GM18502 (cell line): ENCODE measurements at regions not wholly inside any gene's neighbourhood (a gene's known extent, or its start where the extent isn't known, plus 50 kb on each side); places are given as distances from the start of the nearest gene placed in this dataset.

Source experiments
- ATAC-seq: cut with Tn5 transposase; IDR thresholded peaks from one replicate; pipeline ENCODE4 v1.9.1; 2021; ENCODE audit warnings: mild to moderate bottlenecking; ENCODE audit not compliant: unreplicated experiment, poor library complexity

- no peak for ATAC-seq
Measured at GRCh38 chrX:78496483-78496882, 162.6 kb downstream of the RTL3 start.

DNA sequence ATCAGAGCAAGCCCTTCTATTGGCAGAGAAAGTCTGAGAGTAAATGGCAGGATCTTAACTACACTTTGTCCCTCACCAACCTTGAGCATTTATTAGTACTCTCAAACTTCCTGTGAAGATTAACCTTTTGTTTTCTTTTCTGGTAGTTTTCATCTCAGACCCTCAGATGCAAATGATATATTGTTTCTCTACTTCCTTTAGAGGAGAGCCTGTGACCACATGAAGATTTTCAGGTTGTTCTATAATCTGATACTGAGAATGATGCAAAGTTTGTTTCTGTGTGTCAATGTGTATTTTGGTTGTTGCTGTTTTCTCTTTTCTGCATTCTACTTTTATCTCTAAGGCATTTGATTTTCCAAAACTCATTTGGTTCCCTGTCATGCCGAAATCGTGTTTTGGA lies 165.8 kb upstream of the CYSLTR1 start:
- peak; percentile 65 for ATAC-seq

GRCh38 chrX:78476701-78477100 lies 149.3 kb upstream of the CYSLTR1 start:
- no peak for ATAC-seq

DNA sequence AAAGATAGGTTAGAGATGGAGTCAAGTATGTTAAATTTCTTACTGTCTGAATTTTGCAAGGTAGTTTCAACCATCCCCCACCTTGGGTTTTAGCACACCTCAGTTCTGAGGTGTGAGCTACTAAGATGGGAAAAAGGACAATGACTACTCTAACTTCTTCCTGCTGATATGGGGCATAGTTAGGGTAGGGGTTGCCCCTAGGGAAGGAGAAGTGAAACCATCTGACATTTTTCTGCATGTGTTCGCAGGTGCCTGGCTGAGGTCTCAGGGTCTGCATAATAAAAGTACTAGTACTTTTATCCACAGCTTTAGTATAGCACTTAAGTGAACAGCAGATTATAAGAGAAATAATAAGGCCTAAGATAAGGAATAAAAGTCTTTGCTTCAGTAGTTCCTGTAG lies 129.5 kb upstream of the CYSLTR1 start:
- ATAC-seq, result no peak

DNA sequence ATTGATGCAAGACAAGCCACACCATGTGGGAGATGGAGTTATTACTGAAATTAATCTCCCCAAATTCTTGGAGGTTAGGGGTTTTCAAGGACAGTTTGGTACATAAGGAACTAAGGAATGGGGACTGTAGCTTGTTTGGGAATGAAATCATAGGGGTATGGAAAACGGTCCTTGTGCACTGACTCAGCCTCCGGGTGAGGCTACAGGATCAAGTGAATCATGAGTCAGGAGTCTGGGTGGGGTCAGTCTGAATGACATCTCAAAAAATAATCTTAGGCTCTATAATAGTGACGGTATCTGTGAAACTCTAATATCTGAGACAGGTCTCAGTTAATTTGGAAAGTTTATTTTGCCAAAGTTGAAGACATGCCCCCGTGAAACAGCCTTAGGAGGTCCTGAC lies 128.5 kb upstream of the CYSLTR1 start:
- ATAC-seq, result no peak

GRCh38 chrX:78452356-78452755 lies 124.9 kb upstream of the CYSLTR1 start:
- no peak for ATAC-seq

DNA sequence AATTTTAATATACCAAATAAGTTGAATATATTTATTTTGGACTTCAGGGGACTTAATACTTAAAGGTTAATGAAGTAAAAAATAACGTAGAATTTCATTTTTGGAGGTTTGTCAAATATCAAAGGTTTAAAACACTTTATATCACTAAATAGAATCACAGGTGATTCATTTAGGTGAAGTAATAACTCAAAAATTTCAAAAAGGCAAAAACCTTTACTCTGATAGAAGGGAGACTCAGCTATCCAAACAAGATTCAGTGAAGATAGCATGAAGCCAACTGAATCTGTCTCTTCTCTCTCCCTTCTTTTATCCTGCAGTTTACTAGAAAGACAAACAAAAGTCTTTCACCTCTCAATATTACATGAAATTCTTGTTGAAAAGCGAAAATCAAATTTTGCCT lies 110.2 kb upstream of the CYSLTR1 start:
- ATAC-seq, result no peak

DNA sequence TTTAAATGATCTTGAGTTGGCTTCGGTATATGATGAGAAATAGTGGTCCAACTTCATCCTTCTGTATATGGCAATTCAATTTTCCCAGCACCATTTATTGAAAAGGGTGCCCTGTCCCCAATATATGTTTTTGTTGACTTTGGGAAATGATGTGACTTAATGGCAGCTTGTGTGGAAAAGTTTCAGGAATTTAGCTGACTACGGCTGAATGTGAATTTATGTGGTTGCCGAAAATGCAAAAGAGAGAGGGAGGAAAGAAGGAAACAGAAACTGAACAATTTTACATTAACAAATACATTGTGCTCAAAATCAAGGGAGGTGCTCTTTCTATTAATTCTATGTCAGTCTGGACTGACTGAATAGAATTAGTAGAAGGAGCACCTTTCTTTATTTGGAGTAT lies 101.8 kb upstream of the CYSLTR1 start:
- no peak for ATAC-seq

DNA sequence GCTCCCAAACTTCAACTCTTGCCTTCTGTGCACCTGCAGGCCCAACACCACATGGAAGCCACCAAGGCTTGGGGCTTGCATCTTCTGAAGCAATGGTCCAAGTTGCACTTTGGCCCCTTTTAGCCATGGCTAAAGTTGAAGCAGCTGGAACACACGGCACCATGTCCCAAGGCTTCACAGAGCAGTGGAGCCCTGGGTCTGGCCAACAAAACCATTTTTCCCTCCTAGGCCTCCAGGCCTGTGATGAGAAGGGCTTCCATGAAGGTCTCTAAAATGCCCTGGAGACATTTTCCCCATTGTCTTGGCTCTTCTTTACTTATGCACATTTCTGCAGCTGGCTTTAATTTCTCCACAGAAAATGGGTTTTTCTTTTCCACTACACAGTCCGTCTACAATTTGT lies 61.3 kb upstream of the CYSLTR1 start:
- ATAC-seq, result no peak

- no peak for ATAC-seq
Measured at GRCh38 chrX:78387364-78387763, 60.0 kb upstream of the CYSLTR1 start.

- no peak for ATAC-seq
Measured at GRCh38 chrX:78384486-78384885, 57.1 kb upstream of the CYSLTR1 start.

GRCh38 chrX:78383594-78383993 lies 56.2 kb upstream of the CYSLTR1 start:
- ATAC-seq, result no peak

DNA sequence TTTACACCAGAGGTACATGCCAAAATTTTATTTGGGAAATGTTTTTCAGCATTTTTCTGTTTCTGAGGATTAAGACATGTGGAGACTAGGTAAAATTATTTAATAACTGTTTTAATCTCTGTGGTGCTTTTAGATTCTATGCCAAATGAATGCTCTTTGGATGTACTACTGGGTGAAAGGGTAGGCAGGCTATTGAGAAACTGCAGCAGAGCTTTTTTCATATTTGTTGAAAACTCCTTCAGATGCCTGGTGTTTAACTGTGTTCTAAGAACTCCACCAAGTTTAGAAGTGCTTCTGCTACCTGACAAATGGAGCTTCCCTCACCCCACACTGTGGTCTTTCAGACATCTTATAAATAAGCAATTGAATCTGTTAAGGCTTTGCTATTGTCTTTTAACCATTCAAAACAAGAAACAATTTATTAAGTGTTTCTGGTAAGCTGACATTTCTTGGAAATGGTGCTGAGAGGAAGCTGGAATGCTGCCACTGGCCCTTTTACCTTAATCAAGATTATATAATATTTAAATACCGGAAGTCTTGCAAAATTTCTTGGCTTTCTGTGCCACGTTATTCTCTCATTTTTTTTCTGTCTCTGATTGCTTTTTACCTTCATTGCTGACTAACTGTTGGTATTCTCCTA lies 51.2 kb upstream of the CYSLTR1 start:
- no peak for ATAC-seq
